ENCODE measurements at regions not wholly inside any gene's neighbourhood (a gene's known extent, or its start where the extent isn't known, plus 50 kb on each side); places are given as distances from the start of the nearest gene placed in this dataset.

- CTCF ChIA-PET, result no interaction called here
- intact Hi-C loops (cut with micrococcal nuclease; ENCODE audit: unreplicated experiment), result no loop called here
- no peaks in the 10 kb centered on the region for H3K27me3 ChIP-seq (replicated peaks; ENCODE audit: insufficient read depth, low read depth, low read length, poor library complexity)
- no peaks in the 10 kb centered on the region for H3K36me3 ChIP-seq (ENCODE audit: insufficient read depth, low read length, poor library complexity, severe bottlenecking)
- no peaks in the 10 kb centered on the region for H3K9me3 ChIP-seq (ENCODE audit: low read depth, low read length, poor library complexity, severe bottlenecking)
- BruUV-seq (replicated peaks), result no TSS peak
- TF ChIP-seq EZH2 (IDR thresholded peaks at IDR 0.05; ENCODE audit: borderline replicate concordance, low read depth, low read length, poor library complexity, severe bottlenecking), result no peak
- TF ChIP-seq CTCF (conservative IDR thresholded peaks at IDR 0.05; ENCODE audit: low read depth, low read length), result no peak
- DNase-seq (ENCODE audit: low spot score), result no peak
- POLR2A ChIA-PET (ENCODE audit: low non-redundant PET), result no interaction called here
- H3K4me3 ChIP-seq (ENCODE audit: low read depth, low read length, poor library complexity, severe bottlenecking), result no peak overlapping the region
- no peaks in the 10 kb centered on the region for H3K4me1 ChIP-seq (ENCODE audit: insufficient read depth, low read length, poor library complexity, severe bottlenecking)
- no peak overlapping the region for H3K27ac ChIP-seq (ENCODE audit: low read depth, low read length, poor library complexity, severe bottlenecking)
These were observed 236.6 kb downstream of the PSAT1 start for GRCh38 chr9:78533500-78533899.

- BruUV-seq (replicated peaks), result no TSS peak
- Histone ChIP-seq H3K4me1 (ENCODE audit: insufficient read depth, low read length, poor library complexity, severe bottlenecking) (no peaks in the 10 kb centered on the region), H3K27ac (ENCODE audit: low read depth, low read length, poor library complexity, severe bottlenecking) (no peak overlapping the region), H3K36me3 (ENCODE audit: insufficient read depth, low read length, poor library complexity, severe bottlenecking) (no peaks in the 10 kb centered on the region), H3K27me3 (replicated peaks; ENCODE audit: insufficient read depth, low read depth, low read length, poor library complexity) (peaks cover 7% of the 10 kb centered on the region), H3K9me3 (ENCODE audit: low read depth, low read length, poor library complexity, severe bottlenecking) (no peaks in the 10 kb centered on the region), H3K4me3 (ENCODE audit: low read depth, low read length, poor library complexity, severe bottlenecking) (no peak overlapping the region)
- intact Hi-C loops (cut with micrococcal nuclease; ENCODE audit: unreplicated experiment), result no loop called here
- TF ChIP-seq CTCF (conservative IDR thresholded peaks at IDR 0.05; ENCODE audit: low read depth, low read length), result no peak
- TF ChIP-seq EZH2 (IDR thresholded peaks at IDR 0.05; ENCODE audit: borderline replicate concordance, low read depth, low read length, poor library complexity, severe bottlenecking), result no peak
- no peak for DNase-seq (ENCODE audit: low spot score)
- POLR2A ChIA-PET (ENCODE audit: low non-redundant PET), result no interaction called here
- CTCF ChIA-PET, result no interaction called here
These were observed 242.3 kb downstream of the PSAT1 start for GRCh38 chr9:78539188-78539587.

GRCh38 chr9:78539904-78540303 is 243.0 kb downstream of the PSAT1 start:
- intact Hi-C loops (cut with micrococcal nuclease; ENCODE audit: unreplicated experiment), result no loop called here
- POLR2A ChIA-PET (ENCODE audit: low non-redundant PET), result no interaction called here
- CTCF ChIA-PET, result no interaction called here

More at GRCh38 chr9:78539904-78540303, 243.0 kb downstream of the PSAT1 start:
- no peak for TF ChIP-seq CTCF (conservative IDR thresholded peaks at IDR 0.05; ENCODE audit: low read depth, low read length)
- no peak for TF ChIP-seq EZH2 (IDR thresholded peaks at IDR 0.05; ENCODE audit: borderline replicate concordance, low read depth, low read length, poor library complexity, severe bottlenecking)
- BruUV-seq (replicated peaks), result no TSS peak
- Histone ChIP-seq H3K4me3 (ENCODE audit: low read depth, low read length, poor library complexity, severe bottlenecking) (no peak overlapping the region), H3K36me3 (ENCODE audit: insufficient read depth, low read length, poor library complexity, severe bottlenecking) (no peaks in the 10 kb centered on the region), H3K4me1 (ENCODE audit: insufficient read depth, low read length, poor library complexity, severe bottlenecking) (no peaks in the 10 kb centered on the region), H3K9me3 (ENCODE audit: low read depth, low read length, poor library complexity, severe bottlenecking) (no peaks in the 10 kb centered on the region), H3K27me3 (replicated peaks; ENCODE audit: insufficient read depth, low read depth, low read length, poor library complexity) (peaks cover 7% of the 10 kb centered on the region), H3K27ac (ENCODE audit: low read depth, low read length, poor library complexity, severe bottlenecking) (no peak overlapping the region)
- DNase-seq (ENCODE audit: low spot score), result no peak

All from A673 (cell line).